PC-9 (cell line): ENCODE measurements at regions not wholly inside any gene's neighbourhood (a gene's known extent, or its start where the extent isn't known, plus 50 kb on each side); places are given as distances from the start of the nearest gene placed in this dataset.

Experiments used
- BruUV-seq: library from RNA; stranded (reverse); fragments of 400-500 nt; replicated peaks from 2 replicates; lab custom pipeline; 2021; lab: Mats Ljungman, UMichigan
- CTCF ChIA-PET: fragments of 300-600 bp; sonication (Branson Sonifier 250); formaldehyde crosslinking; loops from one replicate; lab custom pipeline; 2022; ENCODE audit warnings: antibody characterized with exemption; lab: Charles Lee
- POLR2A ChIA-PET: fragments of 300-600 bp; sonication (Branson Sonifier 250); formaldehyde crosslinking; loops from one replicate; lab custom pipeline; 2022; ENCODE audit warnings: antibody characterized with exemption; ENCODE audit not compliant: unreplicated experiment; lab: Charles Lee
- DNase-seq, 2 experiments: peaks; one replicate each; pipeline versions ENCODE4 v3.0.0 to v3.0.0-alpha.2; 2015 to 2022; ENCODE audit warnings: mixed read lengths in 1 of 2
- H2AFZ ChIP-seq: fragments of 200-600 bp; sonication (generic); 2 replicates; pipeline ENCODE4 v1.8.1; 2017; ENCODE audit warnings: antibody characterized with exemption
- H3F3A ChIP-seq: fragments of 200-600 bp; sonication (generic); 2 replicates; pipeline ENCODE4 v1.8.1; 2017; ENCODE audit warnings: antibody characterized with exemption, mild to moderate bottlenecking, low read depth; ENCODE audit not compliant: insufficient read depth
- H3K27ac ChIP-seq: fragments of 200-600 bp; sonication (generic); 2 replicates; pipeline ENCODE4 v1.6.1; 2016; ENCODE audit warnings: mixed run types
- H3K27me3 ChIP-seq: fragments of 200-600 bp; sonication (generic); 2 replicates; pipeline ENCODE4 v1.6.1; 2016; ENCODE audit warnings: low read depth, mixed run types; ENCODE audit not compliant: insufficient read depth
- H3K36me3 ChIP-seq: fragments of 200-600 bp; sonication (generic); 2 replicates; pipeline ENCODE4 v1.6.1; 2016; ENCODE audit warnings: low read depth, mixed run types
- H3K4me1 ChIP-seq: fragments of 200-600 bp; sonication (generic); replicated peaks from 2 replicates; pipeline ENCODE4 v1.6.1; 2016; ENCODE audit warnings: mixed run types; ENCODE audit not compliant: insufficient read depth
- H3K4me2 ChIP-seq: fragments of 200-600 bp; sonication (generic); 2 replicates; pipeline ENCODE4 v1.6.1; 2017; ENCODE audit warnings: mixed run types
- H3K4me3 ChIP-seq: fragments of 200-600 bp; sonication (generic); 2 replicates; pipeline ENCODE4 v1.6.1; 2016; ENCODE audit warnings: mixed run types
- H3K79me2 ChIP-seq: fragments of 200-600 bp; sonication (generic); 2 replicates; pipeline ENCODE4 v1.6.1; 2017; ENCODE audit warnings: low read depth, mixed run types
- H3K9me2 ChIP-seq: fragments of 200-600 bp; sonication (generic); 2 replicates; pipeline ENCODE4 v1.8.1; 2017; ENCODE audit warnings: mild to moderate bottlenecking; ENCODE audit not compliant: insufficient read depth
- H3K9me3 ChIP-seq: fragments of 200-600 bp; sonication (generic); 2 replicates; pipeline ENCODE4 v1.8.1; 2016; ENCODE audit warnings: low read depth; ENCODE audit not compliant: insufficient read depth
- H4K20me1 ChIP-seq: fragments of 200-600 bp; sonication (generic); 2 replicates; pipeline ENCODE4 v1.8.1; 2017; ENCODE audit not compliant: insufficient read depth
- EZH2 ChIP-seq: fragments of 200-600 bp; sonication (generic); IDR thresholded peaks from 2 replicates; pipeline ENCODE4 v1.8.0; 2017; ENCODE audit warnings: antibody characterized with exemption, low read depth
- intact Hi-C: fragments of 100-400 bp; cut with micrococcal nuclease; formaldehyde crosslinking; loops from one replicate; pipeline ENCODE4 v1.10.0; 2022; ENCODE audit not compliant: unreplicated experiment
- TF ChIP-seq, protein P1 (sequence below): fragments of 200-600 bp; sonication (generic); conservative IDR thresholded peaks from 2 replicates; pipeline ENCODE4 v1.6.1; 2017; ENCODE audit warnings: mixed run types, antibody characterized with exemption, mild to moderate bottlenecking, moderate library complexity

DNA sequence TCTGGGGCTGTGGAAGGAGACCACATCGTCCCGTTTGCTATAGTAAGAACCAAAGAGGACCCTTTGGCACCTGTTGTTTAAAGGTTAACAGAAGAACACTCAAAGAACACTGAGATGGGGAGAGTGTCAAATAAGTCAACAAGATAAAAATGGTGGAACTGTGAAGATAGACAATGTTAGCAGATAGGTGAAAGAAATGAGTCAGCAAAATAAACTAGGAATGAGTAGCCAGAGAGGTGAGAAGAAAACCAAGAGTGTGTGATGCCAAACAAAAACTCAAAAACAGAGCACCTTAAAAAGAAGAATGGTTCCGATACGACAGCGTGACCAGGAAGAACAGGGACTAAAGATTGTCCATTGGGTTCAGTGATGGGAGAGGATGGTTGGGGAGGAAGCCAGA lies 74.7 kb upstream of the PIWIL1 start:
- no peak for DNase-seq
- POLR2A ChIA-PET = no interaction called here
- TF ChIP-seq EZH2 = no peak
- TF ChIP-seq, protein P1, sequence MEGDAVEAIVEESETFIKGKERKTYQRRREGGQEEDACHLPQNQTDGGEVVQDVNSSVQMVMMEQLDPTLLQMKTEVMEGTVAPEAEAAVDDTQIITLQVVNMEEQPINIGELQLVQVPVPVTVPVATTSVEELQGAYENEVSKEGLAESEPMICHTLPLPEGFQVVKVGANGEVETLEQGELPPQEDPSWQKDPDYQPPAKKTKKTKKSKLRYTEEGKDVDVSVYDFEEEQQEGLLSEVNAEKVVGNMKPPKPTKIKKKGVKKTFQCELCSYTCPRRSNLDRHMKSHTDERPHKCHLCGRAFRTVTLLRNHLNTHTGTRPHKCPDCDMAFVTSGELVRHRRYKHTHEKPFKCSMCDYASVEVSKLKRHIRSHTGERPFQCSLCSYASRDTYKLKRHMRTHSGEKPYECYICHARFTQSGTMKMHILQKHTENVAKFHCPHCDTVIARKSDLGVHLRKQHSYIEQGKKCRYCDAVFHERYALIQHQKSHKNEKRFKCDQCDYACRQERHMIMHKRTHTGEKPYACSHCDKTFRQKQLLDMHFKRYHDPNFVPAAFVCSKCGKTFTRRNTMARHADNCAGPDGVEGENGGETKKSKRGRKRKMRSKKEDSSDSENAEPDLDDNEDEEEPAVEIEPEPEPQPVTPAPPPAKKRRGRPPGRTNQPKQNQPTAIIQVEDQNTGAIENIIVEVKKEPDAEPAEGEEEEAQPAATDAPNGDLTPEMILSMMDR = no peak
- intact Hi-C loops = no loop called here
- Histone ChIP-seq H3K9me2 (no peaks in the 10 kb centered on the region), H3K4me3 (no peak overlapping the region), H2AFZ (no peak overlapping the region), H3K27me3 (peaks cover 39% of the 10 kb centered on the region), H4K20me1 (no peaks in the 10 kb centered on the region), H3K4me1 (no peaks in the 10 kb centered on the region), H3K79me2 (no peaks in the 10 kb centered on the region), H3K36me3 (no peaks in the 10 kb centered on the region), H3F3A (no peaks in the 10 kb centered on the region), H3K9me3 (no peaks in the 10 kb centered on the region), H3K4me2 (no peak overlapping the region), H3K27ac (no peak overlapping the region)
- CTCF ChIA-PET = no interaction called here
- no TSS peak for BruUV-seq

DNA sequence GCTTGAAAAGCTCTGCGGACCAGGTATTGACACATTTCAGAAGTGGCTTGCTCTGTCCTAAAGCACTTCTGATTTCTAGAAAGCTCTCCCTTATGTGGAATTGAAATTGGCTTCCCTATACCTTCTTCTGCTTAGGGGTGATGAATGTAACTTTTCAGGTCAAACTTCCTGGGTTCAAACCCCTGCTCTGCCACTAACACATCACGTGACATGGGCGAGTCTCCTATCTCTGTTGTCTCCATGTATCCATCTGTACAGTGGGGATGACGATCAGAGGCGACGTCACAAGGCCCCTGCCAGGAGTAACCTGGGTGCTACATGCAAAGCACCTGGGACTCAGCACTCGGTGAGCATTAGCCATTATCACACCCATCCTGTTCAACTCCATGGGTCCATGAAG lies 73.7 kb upstream of the PIWIL1 start:
- Histone ChIP-seq H3K27ac (no peak overlapping the region), H3K4me2 (no peak overlapping the region), H3K9me2 (no peaks in the 10 kb centered on the region), H2AFZ (no peak overlapping the region), H3K27me3 (peaks cover 39% of the 10 kb centered on the region), H3F3A (no peaks in the 10 kb centered on the region), H3K4me3 (no peak overlapping the region), H3K79me2 (no peaks in the 10 kb centered on the region), H3K36me3 (no peaks in the 10 kb centered on the region), H3K9me3 (no peaks in the 10 kb centered on the region), H4K20me1 (no peaks in the 10 kb centered on the region), H3K4me1 (no peaks in the 10 kb centered on the region)
- BruUV-seq = no TSS peak
- POLR2A ChIA-PET = no interaction called here
- intact Hi-C loops = no loop called here
- TF ChIP-seq EZH2 = no peak
- TF ChIP-seq, protein P1 = no peak
- DNase-seq = no peak
- CTCF ChIA-PET = no interaction called here

DNA sequence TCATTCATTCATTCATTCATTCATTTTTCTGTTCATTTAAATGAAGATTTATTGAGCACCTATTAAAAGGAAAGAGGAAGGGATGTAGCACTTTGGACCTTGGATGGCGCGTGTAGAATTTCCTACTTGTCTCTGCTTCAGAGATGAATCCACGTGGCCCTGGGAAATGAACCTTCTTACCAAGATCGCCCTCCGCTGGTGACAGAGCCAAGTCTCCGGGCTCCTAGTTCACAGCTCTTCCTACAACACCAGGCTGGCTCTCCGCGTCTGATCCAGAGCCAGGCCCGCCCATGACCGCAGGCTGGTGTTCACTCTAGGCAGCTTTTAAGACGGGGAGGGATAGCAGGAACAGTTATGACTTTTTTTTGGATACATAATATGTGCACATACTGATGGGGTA lies 70.9 kb upstream of the PIWIL1 start:
- POLR2A ChIA-PET = no interaction called here
- Histone ChIP-seq H2AFZ (no peak overlapping the region), H3K27me3 (peaks cover 39% of the 10 kb centered on the region), H3K9me2 (no peaks in the 10 kb centered on the region), H3F3A (no peaks in the 10 kb centered on the region), H3K36me3 (no peaks in the 10 kb centered on the region), H3K27ac (no peak overlapping the region), H3K4me1 (no peaks in the 10 kb centered on the region), H3K4me2 (no peak overlapping the region), H4K20me1 (no peaks in the 10 kb centered on the region), H3K4me3 (no peak overlapping the region), H3K79me2 (no peaks in the 10 kb centered on the region), H3K9me3 (no peaks in the 10 kb centered on the region)
- TF ChIP-seq, protein P1 = no peak
- no peak for TF ChIP-seq EZH2
- CTCF ChIA-PET = no interaction called here
- DNase-seq = no peak
- intact Hi-C loops = no loop called here
- BruUV-seq = no TSS peak
